Esophagus squamous epithelium (tissue), 5 donors: ENCODE measurements at regions not wholly inside any gene's neighbourhood (a gene's known extent, or its start where the extent isn't known, plus 50 kb on each side); places are given as distances from the start of the nearest gene placed in this dataset.

Source experiments
- DNase-seq: peaks from one replicate; lab custom pipeline; 2025; lab: John Stamatoyannopoulos, UW
- H3K27ac ChIP-seq, 4 donors: fragments of 200-600 bp; sonication (generic); one replicate each; pipeline ENCODE4 v1.5.1; 2016 to 2019; ENCODE audit warnings: mild to moderate bottlenecking in 1 of 4
- H3K27me3 ChIP-seq, 4 donors: fragments of 200-600 bp; sonication (generic); 1 replicate in 3 of 4; 2 replicates in 1 of 4; pipeline versions ENCODE4 v1.5.1 to v1.6.0; 2017 to 2021; ENCODE audit warnings: antibody characterized with exemption in 1 of 4
- H3K36me3 ChIP-seq, 3 donors: fragments of 200-600 bp; sonication (generic); one replicate each; pipeline ENCODE4 v1.5.1; 2016 to 2019
- H3K4me1 ChIP-seq, 3 donors: fragments of 200-600 bp; sonication (generic); one replicate each; pipeline ENCODE4 v1.5.1; 2017 to 2019
- H3K4me3 ChIP-seq, 4 donors: fragments of 200-600 bp; sonication (generic); 1 replicate in 3 of 4; 2 replicates in 1 of 4; pipeline ENCODE4 v1.5.1; 2016 to 2019; ENCODE audit warnings: mild to moderate bottlenecking in 2 of 4, moderate library complexity in 1 of 4
- H3K9me3 ChIP-seq, 3 donors: fragments of 200-600 bp; sonication (generic); one replicate each; pipeline ENCODE4 v1.5.1; 2016 to 2019
- CTCF ChIP-seq, 6 experiments: fragments of 450-650 bp in 4 of 6; fragments of 200-600 bp in 2 of 6; sonication (generic) in 2 of 6; IDR thresholded peaks; one replicate each; pipeline ENCODE4 v1.5.1; 2016 to 2019; ENCODE audit warnings: antibody characterized with exemption in 6 of 6, mild to moderate bottlenecking in 4 of 6, moderate library complexity in 4 of 6
- POLR2A ChIP-seq, 4 donors: fragments of 450-650 bp; IDR thresholded peaks; one replicate each; pipeline ENCODE4 v1.6.1; 2017; ENCODE audit warnings: antibody characterized with exemption in 4 of 4, mild to moderate bottlenecking in 4 of 4, moderate library complexity in 3 of 4
- WGBS, 2 donors: methylation state at CpG; one replicate each; pipeline ENCODE4 v1.1.5; 2018; 5-methylcytosine and 5-hydroxymethylcytosine counted together
- intact Hi-C: fragments of 100-400 bp; cut with DNase I; formaldehyde crosslinking; loops from one replicate; pipeline ENCODE4 v1.15.0; 2022
- donor health status: DM: yes; HTN: yes; CAD: no.

GRCh38 chr5:8694545-8694944, 825.6 kb downstream of the MTRR start:
- 79 to 85% methylated on average over 3 of the region's 3 CpGs for whole genome bisulfite sequencing, 2 donors

GRCh38 chr5:8695902-8696845, 827.2 kb downstream of the MTRR start:
- Histone ChIP-seq H3K9me3 (no peaks in the 10 kb centered on the region), H3K27me3 (no peaks in the 10 kb centered on the region), H3K36me3 (no peaks in the 10 kb centered on the region), H3K27ac (no peak overlapping the region), H3K4me1 (no peaks in the 10 kb centered on the region), H3K4me3 (no peak overlapping the region)
- WGBS, 2 donors, result 43 to 62% methylated on average over 10 of the region's 10 CpGs
- TF ChIP-seq CTCF (IDR thresholded peaks at IDR 0.05), result no peak
- TF ChIP-seq POLR2A (IDR thresholded peaks at IDR 0.05), result no peak
- DNase-seq, result no peak
- intact Hi-C loops, result no loop called here

More at GRCh38 chr5:8694545-8694944, 825.6 kb downstream of the MTRR start:
- no peak for TF ChIP-seq CTCF (IDR thresholded peaks at IDR 0.05)
- TF ChIP-seq POLR2A (IDR thresholded peaks at IDR 0.05), result no peak
- Histone ChIP-seq H3K27ac (no peak overlapping the region), H3K27me3 (no peaks in the 10 kb centered on the region), H3K9me3 (no peaks in the 10 kb centered on the region), H3K4me3 (no peak overlapping the region), H3K4me1 (no peaks in the 10 kb centered on the region), H3K36me3 (no peaks in the 10 kb centered on the region)
- no peak for DNase-seq
- intact Hi-C loops, result no loop called here

- intact Hi-C loops, result no loop called here
- TF ChIP-seq CTCF (IDR thresholded peaks at IDR 0.05) (no peak), POLR2A (IDR thresholded peaks at IDR 0.05) (no peak)
- WGBS, 2 donors, result 71 to 73% methylated on average over 5 of the region's 5 CpGs
- H3K27ac ChIP-seq, result peak overlapping the region in 1 of 4 donors; percentile 14
- no peaks in the 10 kb centered on the region for H3K9me3 ChIP-seq
- no peak overlapping the region for H3K4me3 ChIP-seq
- no peaks in the 10 kb centered on the region for H3K36me3 ChIP-seq
- DNase-seq, result no peak
- H3K27me3 ChIP-seq, result no peaks in the 10 kb centered on the region
- no peaks in the 10 kb centered on the region for H3K4me1 ChIP-seq
These were observed 831.3 kb downstream of the MTRR start for GRCh38 chr5:8700222-8700621.

- intact Hi-C loops, result no loop called here
- H3K4me3 ChIP-seq, result no peak overlapping the region
- H3K4me1 ChIP-seq, result no peaks in the 10 kb centered on the region
- H3K27me3 ChIP-seq, result no peaks in the 10 kb centered on the region
- peak overlapping the region in 1 of 4 donors; percentile 14 for H3K27ac ChIP-seq
- WGBS, 2 donors, result 60 to 73% methylated on average over 7 of the region's 7 CpGs
- H3K9me3 ChIP-seq, result no peaks in the 10 kb centered on the region
- TF ChIP-seq POLR2A (IDR thresholded peaks at IDR 0.05) (no peak), CTCF (IDR thresholded peaks at IDR 0.05) (no peak)
- no peaks in the 10 kb centered on the region for H3K36me3 ChIP-seq
- DNase-seq, result no peak
These were observed 831.7 kb downstream of the MTRR start for GRCh38 chr5:8700671-8701070.

GRCh38 chr5:8701251-8701650, 832.3 kb downstream of the MTRR start:
- Histone ChIP-seq H3K4me3 (no peak overlapping the region), H3K9me3 (no peaks in the 10 kb centered on the region), H3K36me3 (no peaks in the 10 kb centered on the region), H3K4me1 (no peaks in the 10 kb centered on the region), H3K27ac (no peak overlapping the region), H3K27me3 (no peaks in the 10 kb centered on the region)
- DNase-seq, result no peak
- 52 to 67% methylated on average over 2 of the region's 2 CpGs for WGBS, 2 donors
- no peak for TF ChIP-seq POLR2A (IDR thresholded peaks at IDR 0.05)
- TF ChIP-seq CTCF (IDR thresholded peaks at IDR 0.05), result no peak
- intact Hi-C loops, result no loop called here
